ENCODE measurements at regions not wholly inside any gene's neighbourhood (a gene's known extent, or its start where the extent isn't known, plus 50 kb on each side); places are given as distances from the start of the nearest gene placed in this dataset.
"Not testable (repeated sequence)": the region's sequence is repeated elsewhere in the genome, so short reads cannot be mapped to it uniquely, and the experiment has no call there.

DNA sequence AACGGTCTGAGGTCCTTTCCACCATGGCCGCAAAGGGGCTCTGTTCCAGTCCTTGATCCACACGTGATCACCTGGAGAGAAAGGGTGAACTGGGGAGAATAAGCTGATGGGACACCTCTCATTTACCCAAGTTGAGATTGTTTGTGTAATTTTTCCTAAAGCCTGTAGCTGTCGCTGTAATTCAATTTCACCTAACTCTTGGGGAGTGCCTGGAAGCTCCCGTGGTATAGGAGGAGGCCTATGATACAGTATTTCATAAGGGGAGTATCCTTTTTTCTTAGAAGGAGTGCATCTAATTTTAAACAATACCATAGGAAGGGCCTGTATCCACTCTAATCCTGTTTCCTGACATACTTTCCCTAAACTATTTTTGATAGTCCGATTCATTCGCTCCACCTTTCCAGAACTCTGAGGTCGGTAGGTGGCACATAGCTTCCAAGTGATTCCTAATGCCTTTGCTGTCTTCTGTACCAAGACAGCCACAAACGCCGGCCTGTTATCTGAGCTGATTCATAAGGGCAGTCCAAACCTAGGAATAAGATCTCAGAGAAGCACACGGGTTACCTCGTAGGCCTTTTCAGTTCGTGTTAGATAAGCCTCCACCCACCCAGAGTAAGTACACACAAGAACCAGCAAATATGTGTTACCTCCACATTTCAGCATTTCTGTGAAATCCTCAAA is 78.9 kb upstream of the VEPH1 start:
- DNase-seq (ENCODE audit: low read depth in 2 of 2): not testable (repeated sequence)

DNA sequence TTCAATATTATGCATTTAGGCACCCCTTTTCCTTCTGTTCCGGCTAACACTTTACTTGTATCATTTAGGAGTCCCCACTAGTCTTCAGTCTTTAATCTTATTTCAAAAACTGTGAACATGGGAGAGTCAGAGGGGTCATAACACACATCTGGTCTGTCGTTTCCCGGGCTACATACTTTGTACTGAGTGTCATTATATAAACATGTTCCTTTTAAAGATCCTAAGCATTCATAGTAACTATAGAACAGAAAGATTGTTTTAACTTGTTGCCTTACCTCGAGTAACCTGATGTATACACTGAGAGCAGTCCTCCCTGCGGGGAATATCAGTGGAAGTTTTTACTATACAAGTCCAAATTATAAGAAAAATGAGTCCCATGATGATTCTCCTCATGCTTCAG is 78.2 kb upstream of the VEPH1 start:
- DNase-seq (ENCODE audit: low read depth in 2 of 2): no peak

GRCh38 chr3:157578181-157578580 is 75.0 kb upstream of the VEPH1 start:
- no peak for DNase-seq (ENCODE audit: low read depth in 2 of 2)

DNA sequence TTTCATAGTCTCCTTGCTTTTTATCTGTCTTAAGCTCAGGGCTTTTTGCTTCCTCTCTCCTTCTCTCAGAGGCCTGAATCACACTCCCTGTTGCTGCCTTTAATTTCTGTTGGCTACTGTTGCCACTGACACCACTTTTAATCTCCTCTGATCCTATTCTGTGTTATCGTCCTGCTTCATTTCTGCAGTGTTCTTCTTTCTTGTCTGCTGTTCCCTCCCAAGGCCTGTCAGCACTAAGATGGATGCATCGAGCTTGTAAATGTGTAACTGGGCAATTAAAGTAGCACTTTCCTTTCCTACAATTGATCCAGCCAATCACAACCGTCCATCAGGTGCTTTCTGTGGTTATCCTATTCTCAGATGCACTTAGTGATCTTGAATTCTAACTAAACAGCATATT is 71.3 kb upstream of the VEPH1 start:
- DNase-seq (ENCODE audit: low read depth in 2 of 2): no peak

DNA sequence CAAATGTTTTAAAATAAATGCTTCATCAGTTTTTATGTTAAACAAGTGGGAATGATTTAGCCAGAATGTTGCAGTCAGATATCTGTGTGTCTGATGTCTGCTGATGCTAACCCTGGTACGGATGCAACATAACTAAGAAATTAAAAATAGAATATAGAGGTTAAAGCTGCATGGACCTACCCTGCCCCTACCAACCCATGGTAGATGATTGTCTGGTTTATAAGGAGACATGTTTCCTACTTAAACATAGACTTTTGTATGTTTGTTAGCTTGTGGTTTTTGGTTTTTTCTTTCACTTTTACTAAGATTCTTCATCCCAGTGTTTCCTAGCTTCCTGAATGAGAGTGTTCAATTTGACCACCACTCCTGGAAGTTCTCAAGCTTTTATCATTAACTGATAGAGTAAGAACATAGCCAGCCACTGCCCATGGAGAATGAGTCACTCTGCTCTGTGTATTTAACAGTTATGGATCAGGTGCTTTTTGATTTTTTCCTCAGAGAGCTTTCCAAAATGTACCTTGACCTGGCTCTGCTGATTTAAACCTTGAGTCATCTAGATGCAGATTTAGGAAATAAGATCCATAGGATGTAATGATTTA is 70.7 kb upstream of the VEPH1 start:
- DNase-seq (ENCODE audit: low read depth in 2 of 2): no peak

DNA sequence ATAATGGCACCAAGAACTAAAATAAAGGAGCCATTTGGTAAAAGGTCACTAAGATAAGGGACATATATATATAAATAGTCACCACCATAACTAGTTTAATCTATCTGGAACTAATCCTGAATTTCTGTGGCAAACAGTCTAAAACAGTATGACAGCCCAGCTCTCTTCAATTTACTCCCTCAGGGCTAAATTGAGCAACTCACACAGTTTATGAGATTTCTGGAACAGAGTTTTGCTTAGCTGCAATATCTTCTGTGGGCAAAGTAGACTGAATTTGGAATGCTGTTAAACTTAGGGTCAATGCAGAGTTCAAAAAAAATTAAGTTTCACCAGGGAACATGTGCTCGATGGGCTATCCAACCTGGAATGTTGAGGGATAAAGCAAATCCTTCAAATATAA is 70.1 kb upstream of the VEPH1 start:
- no peak for DNase-seq (ENCODE audit: low read depth in 2 of 2)

GRCh38 chr3:157572559-157573270 is 69.5 kb upstream of the VEPH1 start:
- peak; percentile 58 to 81 for DNase-seq (ENCODE audit: low read depth in 2 of 2)

- DNase-seq (ENCODE audit: low read depth in 2 of 2): no peak
Observed at GRCh38 chr3:157566596-157566995, 63.4 kb upstream of the VEPH1 start.

DNA sequence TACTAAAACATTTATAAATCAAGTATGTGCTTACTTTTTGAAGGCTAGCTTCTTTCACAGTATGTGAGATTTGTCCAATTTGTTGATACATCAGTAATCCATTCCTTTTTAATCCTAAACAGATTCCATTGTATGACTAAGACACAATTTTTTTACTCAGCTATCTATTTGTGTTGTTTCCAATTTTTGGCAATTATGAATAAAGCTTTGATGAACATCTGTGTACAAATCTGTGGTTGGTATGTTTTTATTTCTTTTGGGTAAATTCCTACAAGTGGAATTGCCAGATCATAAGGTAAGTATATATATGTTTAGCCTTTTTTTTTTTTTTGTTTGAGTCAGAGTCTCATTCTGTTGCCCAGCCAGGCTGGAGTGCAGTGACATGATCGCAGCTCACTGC is 56.2 kb upstream of the VEPH1 start:
- DNase-seq (ENCODE audit: low read depth in 2 of 2): no peak

All from dermis microvascular lymphatic vessel endothelial cell (primary cell).